ENCODE measurements at regions not wholly inside any gene's neighbourhood (a gene's known extent, or its start where the extent isn't known, plus 50 kb on each side); places are given as distances from the start of the nearest gene placed in this dataset.
"Not testable (repeated sequence)": the region's sequence is repeated elsewhere in the genome, so short reads cannot be mapped to it uniquely, and the experiment has no call there.

GRCh38 chr5:125081101-125081500, 334.7 kb upstream of the ZNF608 start:
- H3K27me3 Mint-ChIP-seq (ENCODE audit: low read depth) = no peaks in the 10 kb centered on the region
- no peak for DNase-seq (ENCODE audit: low read depth, low spot score)
- TF ChIP-seq CTCF (conservative IDR thresholded peaks at IDR 0.05) = no peak
- H3K4me1 Mint-ChIP-seq = peaks cover 3% of the 10 kb centered on the region
- no peak overlapping the region for H3K27ac Mint-ChIP-seq (ENCODE audit: unreplicated experiment)
- peaks cover 12% of the 10 kb centered on the region for H3K9me3 Mint-ChIP-seq
- peaks cover 8% of the 10 kb centered on the region for H3K36me3 Mint-ChIP-seq (ENCODE audit: low read depth)
- H3K4me3 Mint-ChIP-seq = no peak overlapping the region

DNA sequence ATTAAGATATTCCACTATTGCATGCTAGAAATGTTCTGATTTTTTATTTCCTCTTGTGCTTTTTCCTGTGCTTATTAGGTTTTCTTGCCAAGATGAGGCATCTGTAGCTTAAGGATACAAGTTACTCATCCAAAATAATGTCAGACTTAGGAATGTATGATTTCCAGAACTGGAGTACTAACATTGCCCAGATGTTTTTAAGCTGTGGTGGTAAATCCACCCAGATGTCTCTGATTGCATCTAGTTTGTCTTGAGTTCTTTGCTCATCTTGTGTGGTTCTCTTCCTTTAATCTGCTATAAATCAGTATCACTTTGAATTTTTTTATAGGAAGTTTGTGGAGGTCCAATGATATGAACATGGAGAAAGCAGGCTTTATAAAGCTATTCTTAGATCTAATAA, 337.5 kb upstream of the ZNF608 start:
- no peak for TF ChIP-seq CTCF (conservative IDR thresholded peaks at IDR 0.05)
- Mint-ChIP-seq H3K4me1 (peaks cover 13% of the 10 kb centered on the region), H3K27me3 (ENCODE audit: low read depth) (no peaks in the 10 kb centered on the region), H3K4me3 (no peak overlapping the region), H3K9me3 (peaks cover 6% of the 10 kb centered on the region), H3K36me3 (ENCODE audit: low read depth) (peaks cover 7% of the 10 kb centered on the region), H3K27ac (ENCODE audit: unreplicated experiment) (no peak overlapping the region)
- no peak for DNase-seq (ENCODE audit: low read depth, low spot score)

DNA sequence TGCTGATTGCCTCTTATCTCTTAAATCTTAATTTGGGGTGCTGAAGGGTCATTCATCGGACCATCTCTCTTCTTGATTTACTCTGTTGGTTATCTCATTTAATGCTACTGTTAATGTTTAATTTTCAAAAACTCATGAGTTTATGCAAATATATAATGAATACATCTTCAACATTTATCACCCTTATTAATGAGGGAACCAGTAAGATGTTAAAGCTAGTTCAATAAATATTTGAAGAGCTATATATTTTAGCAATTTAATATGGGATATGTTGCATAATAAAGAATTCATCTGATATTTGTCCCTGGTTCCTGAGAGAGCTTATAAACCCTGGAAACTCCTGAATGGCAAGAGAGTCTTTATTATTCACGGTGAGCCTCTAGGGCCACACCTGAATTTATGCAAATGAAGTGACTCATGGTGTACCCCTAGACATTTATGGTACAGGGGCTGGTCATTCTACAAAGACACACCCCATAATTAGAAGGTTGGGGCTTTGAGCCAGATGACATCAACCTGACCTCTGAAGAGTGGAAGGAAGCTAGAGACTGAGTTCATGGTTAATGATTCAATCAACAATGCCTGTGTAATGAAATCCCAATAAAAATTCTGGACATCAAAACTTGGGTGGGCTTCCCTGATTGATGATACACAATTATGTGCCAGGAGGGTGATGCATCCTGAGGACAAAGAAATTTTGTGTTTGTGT, 339.5 kb upstream of the ZNF608 start:
- peaks cover 9% of the 10 kb centered on the region for H3K9me3 Mint-ChIP-seq
- peaks cover 16% of the 10 kb centered on the region for H3K36me3 Mint-ChIP-seq (ENCODE audit: low read depth)
- TF ChIP-seq CTCF (conservative IDR thresholded peaks at IDR 0.05) = no peak
- no peak for DNase-seq (ENCODE audit: low read depth, low spot score)
- H3K4me3 Mint-ChIP-seq = no peak overlapping the region
- H3K4me1 Mint-ChIP-seq = peaks cover 13% of the 10 kb centered on the region
- H3K27ac Mint-ChIP-seq (ENCODE audit: unreplicated experiment) = no peak overlapping the region
- no peaks in the 10 kb centered on the region for H3K27me3 Mint-ChIP-seq (ENCODE audit: low read depth)

GRCh38 chr5:125088522-125089105, 342.2 kb upstream of the ZNF608 start:
- Mint-ChIP-seq H3K4me3 (no peak overlapping the region), H3K27ac (ENCODE audit: unreplicated experiment) (no peak overlapping the region), H3K27me3 (ENCODE audit: low read depth) (no peaks in the 10 kb centered on the region), H3K36me3 (ENCODE audit: low read depth) (peaks cover 27% of the 10 kb centered on the region), H3K9me3 (peaks cover 17% of the 10 kb centered on the region), H3K4me1 (peaks cover 18% of the 10 kb centered on the region)
- no peak for DNase-seq (ENCODE audit: low read depth, low spot score)
- no peak for TF ChIP-seq CTCF (conservative IDR thresholded peaks at IDR 0.05)

GRCh38 chr5:125092138-125092537, 345.7 kb upstream of the ZNF608 start:
- H3K27me3 Mint-ChIP-seq (ENCODE audit: low read depth); H3K4me3 Mint-ChIP-seq; H3K27ac Mint-ChIP-seq (ENCODE audit: unreplicated experiment); DNase-seq (ENCODE audit: low read depth, low spot score): not testable (repeated sequence)
- peaks cover 40% of the 10 kb centered on the region for H3K36me3 Mint-ChIP-seq (ENCODE audit: low read depth)
- H3K9me3 Mint-ChIP-seq = peaks cover 28% of the 10 kb centered on the region
- H3K4me1 Mint-ChIP-seq = peaks cover 24% of the 10 kb centered on the region

DNA sequence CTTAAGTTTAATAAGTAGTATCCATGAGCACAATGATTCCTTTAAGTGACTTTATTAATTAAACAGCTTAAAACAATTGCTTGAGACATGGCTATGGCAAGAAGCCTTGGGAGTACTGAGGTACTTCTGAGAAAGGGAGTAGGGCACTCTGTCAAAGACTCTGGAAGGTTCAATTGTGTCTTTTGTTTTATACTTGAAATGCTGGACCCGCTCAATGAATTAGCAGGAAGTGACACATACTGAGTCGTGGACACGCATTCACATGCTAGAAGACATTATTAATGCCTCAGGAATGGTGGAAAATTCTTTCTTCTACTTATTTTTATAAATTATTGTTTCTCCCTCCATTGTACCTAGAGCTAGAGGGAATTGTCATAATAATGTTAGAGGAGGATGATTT, 347.3 kb upstream of the ZNF608 start:
- H3K4me1 Mint-ChIP-seq = peaks cover 21% of the 10 kb centered on the region
- no peak overlapping the region for H3K4me3 Mint-ChIP-seq
- DNase-seq (ENCODE audit: low read depth, low spot score) = no peak
- H3K36me3 Mint-ChIP-seq (ENCODE audit: low read depth) = peaks cover 35% of the 10 kb centered on the region
- H3K27me3 Mint-ChIP-seq (ENCODE audit: low read depth) = no peaks in the 10 kb centered on the region
- TF ChIP-seq CTCF (conservative IDR thresholded peaks at IDR 0.05) = no peak
- H3K9me3 Mint-ChIP-seq = peaks cover 25% of the 10 kb centered on the region
- H3K27ac Mint-ChIP-seq (ENCODE audit: unreplicated experiment) = peak overlapping the region; percentile 35

Measured in neural crest cell (in vitro differentiated cells).